Ishikawa (cell line): ENCODE measurements at regions not wholly inside any gene's neighbourhood (a gene's known extent, or its start where the extent isn't known, plus 50 kb on each side); places are given as distances from the start of the nearest gene placed in this dataset.

Experiments
- EP300 ChIP-seq: IDR thresholded peaks from 2 replicates; pipeline ENCODE4 v1.6.1; 2012; ENCODE audit warnings: borderline replicate concordance
- NFIC ChIP-seq: IDR thresholded peaks from 2 replicates; pipeline ENCODE4 v1.6.1; 2012

GRCh38 chr1:166457700-166458099 lies 290.9 kb upstream of the FAM78B start:
- TF ChIP-seq EP300 (no peak), NFIC (no peak)
